ENCODE measurements at regions not wholly inside any gene's neighbourhood (a gene's known extent, or its start where the extent isn't known, plus 50 kb on each side); places are given as distances from the start of the nearest gene placed in this dataset.
"Not testable (repeated sequence)": the region's sequence is repeated elsewhere in the genome, so short reads cannot be mapped to it uniquely, and the experiment has no call there.

DNA sequence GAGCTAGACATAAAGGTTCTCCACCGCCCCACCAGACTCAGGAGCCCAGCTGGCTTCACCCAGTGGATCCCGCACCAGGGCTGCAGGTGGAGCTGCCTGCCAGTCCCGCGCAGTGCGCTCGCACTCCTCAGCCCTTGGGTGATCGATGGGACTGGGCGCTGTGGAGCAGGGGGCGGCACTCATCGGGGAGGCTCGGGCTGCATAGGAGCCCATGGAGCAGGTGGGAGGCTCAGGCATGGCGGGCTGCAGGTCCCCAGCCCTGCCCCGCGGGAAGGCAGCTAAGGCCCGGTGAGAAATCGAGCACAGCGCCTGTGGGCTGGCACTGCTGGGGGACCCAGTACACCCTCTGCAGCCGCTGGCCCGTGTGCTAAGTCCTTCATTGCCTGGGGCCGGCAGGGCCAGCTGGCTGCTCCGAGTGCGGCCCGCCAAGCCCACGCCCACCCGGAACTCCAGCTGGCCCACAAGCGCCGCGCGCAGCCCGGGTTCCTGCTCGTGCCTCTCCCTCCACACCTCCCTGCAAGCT lies 114.7 kb downstream of the RPLP1 start:
- TF ChIP-seq CTCF, POLR2A (IDR thresholded peaks at IDR 0.05): not testable (repeated sequence)
